Panc1 (cell line): ENCODE measurements at regions not wholly inside any gene's neighbourhood (a gene's known extent, or its start where the extent isn't known, plus 50 kb on each side); places are given as distances from the start of the nearest gene placed in this dataset.

Source experiments
- POLR2AphosphoS5 ChIP-seq: IDR thresholded peaks from 2 replicates; pipeline ENCODE4 v1.6.1; 2012; ENCODE audit warnings: mild to moderate bottlenecking, low read depth, low read length, moderate library complexity
- REST ChIP-seq, 2 experiments: IDR thresholded peaks; 2 replicates each; pipeline ENCODE4 v1.6.1; 2011 to 2012; ENCODE audit warnings: low read depth in 2 of 2, control low read depth in 1 of 2, low read length in 1 of 2, mild to moderate bottlenecking in 1 of 2, moderate library complexity in 1 of 2; ENCODE audit not compliant: insufficient read depth in 1 of 2
- SIN3A ChIP-seq: IDR thresholded peaks from 2 replicates; pipeline ENCODE4 v1.6.1; 2012; ENCODE audit warnings: low read depth, mild to moderate bottlenecking, low read length, moderate library complexity, borderline replicate concordance; ENCODE audit not compliant: insufficient read depth
- TCF7L2 ChIP-seq: IDR thresholded peaks from 2 replicates; pipeline ENCODE4 v1.6.1; 2011; ENCODE audit warnings: mild to moderate bottlenecking, low read depth, low read length, inconsistent platforms
- TF ChIP-seq, protein P1 (sequence below): fragments of 450-650 bp; IDR thresholded peaks from 2 replicates; pipeline ENCODE4 v1.5.1; 2017; ENCODE audit warnings: mild to moderate bottlenecking

GRCh38 chr7:34333925-34334324 lies 324.1 kb upstream of the NPSR1 start:
- TF ChIP-seq SIN3A (no peak), REST (IDR thresholded peaks at IDR 0.05; ENCODE audit: insufficient read depth in 1 of 2, low read depth in 2 of 2, low read length in 1 of 2) (no peak), POLR2AphosphoS5 (no peak), TCF7L2 (no peak)
- TF ChIP-seq, protein P1, sequence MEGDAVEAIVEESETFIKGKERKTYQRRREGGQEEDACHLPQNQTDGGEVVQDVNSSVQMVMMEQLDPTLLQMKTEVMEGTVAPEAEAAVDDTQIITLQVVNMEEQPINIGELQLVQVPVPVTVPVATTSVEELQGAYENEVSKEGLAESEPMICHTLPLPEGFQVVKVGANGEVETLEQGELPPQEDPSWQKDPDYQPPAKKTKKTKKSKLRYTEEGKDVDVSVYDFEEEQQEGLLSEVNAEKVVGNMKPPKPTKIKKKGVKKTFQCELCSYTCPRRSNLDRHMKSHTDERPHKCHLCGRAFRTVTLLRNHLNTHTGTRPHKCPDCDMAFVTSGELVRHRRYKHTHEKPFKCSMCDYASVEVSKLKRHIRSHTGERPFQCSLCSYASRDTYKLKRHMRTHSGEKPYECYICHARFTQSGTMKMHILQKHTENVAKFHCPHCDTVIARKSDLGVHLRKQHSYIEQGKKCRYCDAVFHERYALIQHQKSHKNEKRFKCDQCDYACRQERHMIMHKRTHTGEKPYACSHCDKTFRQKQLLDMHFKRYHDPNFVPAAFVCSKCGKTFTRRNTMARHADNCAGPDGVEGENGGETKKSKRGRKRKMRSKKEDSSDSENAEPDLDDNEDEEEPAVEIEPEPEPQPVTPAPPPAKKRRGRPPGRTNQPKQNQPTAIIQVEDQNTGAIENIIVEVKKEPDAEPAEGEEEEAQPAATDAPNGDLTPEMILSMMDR: no peak
